NCI-H2081 treated with DMSO at 0.1 percent for 48 hours (cell line): ENCODE measurements at regions not wholly inside any gene's neighbourhood (a gene's known extent, or its start where the extent isn't known, plus 50 kb on each side); places are given as distances from the start of the nearest gene placed in this dataset.
"Not testable (repeated sequence)": the region's sequence is repeated elsewhere in the genome, so short reads cannot be mapped to it uniquely, and the experiment has no call there.

Experiments used
- DNase-seq: peaks from one replicate; lab custom pipeline; 2025; lab: John Stamatoyannopoulos, UW

DNA sequence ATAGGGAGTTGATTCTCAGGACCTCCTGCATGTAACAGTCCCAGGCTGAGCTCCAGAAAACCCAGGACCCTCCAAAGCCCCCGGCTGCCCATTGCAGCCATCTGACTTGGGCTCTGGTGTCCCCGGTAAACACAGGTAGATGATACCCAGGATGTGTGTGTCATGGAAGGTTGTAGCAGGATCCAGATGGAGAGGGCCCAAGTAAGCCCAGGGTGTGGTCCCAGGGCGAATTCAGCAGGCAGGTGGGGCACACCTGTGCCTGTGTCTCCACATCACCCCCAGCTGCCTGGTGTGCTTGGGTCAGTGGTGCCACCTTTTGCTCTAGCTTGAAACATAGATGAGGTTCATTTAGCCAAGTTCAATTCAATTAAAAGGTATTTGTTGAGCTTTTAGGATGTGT is 524.1 kb downstream of the GLRX3 start:
- no peak for DNase-seq

DNA sequence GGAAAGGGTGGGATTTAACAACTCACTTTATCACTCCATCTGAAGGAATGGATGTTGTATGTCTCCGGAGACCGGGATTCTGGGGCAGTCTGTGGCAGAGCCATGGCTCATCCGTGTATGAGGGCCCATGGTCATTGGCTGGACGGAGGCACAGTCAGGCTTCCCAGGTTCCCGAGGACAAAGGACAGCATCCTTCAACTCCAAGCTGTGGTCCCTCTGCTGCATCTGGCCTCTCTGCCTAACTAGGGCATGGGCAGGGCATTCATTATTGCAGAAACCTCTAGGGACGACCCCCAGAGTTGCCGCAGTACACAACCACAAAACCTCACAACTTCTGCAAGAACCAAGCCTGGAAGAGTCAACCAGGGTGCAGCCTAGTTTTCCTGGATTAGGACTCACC is 525.2 kb downstream of the GLRX3 start:
- no peak for DNase-seq

DNA sequence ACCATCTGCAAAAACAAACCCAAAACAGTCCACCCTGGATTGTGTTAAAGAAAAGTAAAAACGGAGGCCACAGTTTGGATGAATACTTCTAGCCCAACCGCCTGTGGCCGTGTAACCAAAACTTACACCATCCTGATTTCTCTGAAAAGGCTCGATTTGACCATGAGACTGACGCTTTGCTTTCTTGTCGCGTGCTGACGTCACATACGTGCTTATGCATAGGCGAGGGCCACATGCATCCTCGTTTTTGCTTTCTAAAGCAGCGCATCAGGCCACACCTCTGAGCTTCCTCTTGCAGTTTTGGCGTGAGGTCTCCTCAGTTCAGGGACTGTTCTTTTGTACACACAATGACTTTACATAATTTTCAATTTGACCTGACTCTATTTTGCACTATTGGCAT is 526.6 kb downstream of the GLRX3 start:
- no peak for DNase-seq

DNA sequence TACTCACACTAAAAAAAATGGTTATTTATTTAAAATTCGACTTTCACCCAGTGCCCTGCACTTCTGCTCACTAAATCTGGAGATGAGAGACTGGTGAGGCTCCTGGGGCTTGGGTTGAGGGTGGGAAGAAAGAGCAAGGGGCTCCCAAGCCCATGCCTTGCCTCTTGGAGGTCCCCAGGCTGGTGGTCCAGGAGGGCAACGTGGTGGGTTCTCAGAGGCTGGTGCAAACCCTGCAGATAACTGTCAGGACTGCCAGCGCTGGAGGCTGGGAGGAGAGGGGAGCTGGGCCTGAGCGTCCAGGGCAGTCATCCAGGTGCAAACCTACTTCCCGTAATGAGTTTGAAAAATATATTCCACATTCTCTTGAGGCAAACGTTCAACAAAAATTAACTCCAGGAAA is 528.3 kb downstream of the GLRX3 start:
- no peak for DNase-seq

DNA sequence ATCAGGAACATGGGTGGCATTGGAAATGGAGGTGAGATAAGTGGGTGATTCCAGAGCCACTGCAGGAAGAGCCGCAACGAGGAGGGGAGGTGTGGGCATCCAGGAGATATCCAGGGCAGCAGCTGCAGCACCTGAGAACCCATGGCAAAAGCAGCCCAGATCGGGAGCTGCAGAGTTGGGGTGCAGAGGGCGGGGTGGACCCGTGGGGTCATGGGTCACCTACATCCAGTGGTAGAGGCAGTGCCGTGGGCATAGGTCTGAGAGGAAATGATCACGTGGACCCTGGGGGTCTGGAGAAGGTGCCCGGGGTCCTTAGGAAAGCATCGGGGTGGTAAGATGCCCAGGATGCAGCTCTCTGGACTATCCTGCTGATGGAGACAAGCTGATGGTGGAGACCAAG is 530.0 kb downstream of the GLRX3 start:
- no peak for DNase-seq

DNA sequence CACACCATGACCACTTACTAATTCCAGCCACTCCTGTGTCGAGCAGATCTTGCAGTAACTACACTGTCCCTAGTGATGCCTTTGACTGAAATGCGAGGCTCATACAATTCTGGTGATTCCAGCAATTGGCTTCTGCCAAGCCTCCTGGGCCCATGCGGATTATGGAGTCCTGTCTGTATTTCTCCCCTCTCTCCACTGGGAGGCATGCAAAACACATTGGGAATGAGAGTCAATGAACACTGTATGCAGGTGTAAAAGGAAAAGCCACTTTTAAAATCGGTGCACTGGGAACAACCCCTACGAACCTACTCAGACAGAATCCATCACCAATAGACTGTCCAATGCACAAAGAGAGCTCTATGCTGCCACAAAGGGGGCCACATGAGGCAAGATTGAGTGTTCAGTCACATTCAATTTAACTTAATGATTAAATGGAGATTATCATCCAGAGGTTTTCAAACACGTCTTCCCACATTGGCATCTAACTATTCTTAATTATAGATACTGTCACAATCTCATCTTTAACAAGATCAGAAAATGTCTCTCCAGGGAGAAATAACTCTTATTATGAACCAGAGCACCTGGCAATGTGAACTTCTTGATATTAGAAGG is 550.6 kb downstream of the GLRX3 start:
- DNase-seq: no peak

DNA sequence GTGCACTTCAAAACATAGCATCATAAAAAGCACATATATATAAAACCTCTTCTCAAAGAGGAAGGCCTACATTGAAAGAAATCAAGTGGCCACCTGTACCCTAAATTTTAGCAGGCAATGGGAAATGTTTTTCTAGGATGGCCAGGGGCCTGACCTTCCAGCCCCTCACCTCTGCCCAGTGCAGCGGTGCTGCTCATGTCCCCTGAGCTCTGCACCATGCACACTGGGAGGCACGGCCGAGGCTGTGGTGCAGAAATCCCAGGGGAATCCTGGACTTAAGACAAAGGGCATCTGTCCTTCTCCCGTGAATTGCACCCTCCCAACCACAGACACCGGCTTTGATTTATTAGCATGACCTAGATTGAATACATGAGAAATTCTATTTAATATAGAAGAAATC is 551.4 kb downstream of the GLRX3 start:
- no peak for DNase-seq

DNA sequence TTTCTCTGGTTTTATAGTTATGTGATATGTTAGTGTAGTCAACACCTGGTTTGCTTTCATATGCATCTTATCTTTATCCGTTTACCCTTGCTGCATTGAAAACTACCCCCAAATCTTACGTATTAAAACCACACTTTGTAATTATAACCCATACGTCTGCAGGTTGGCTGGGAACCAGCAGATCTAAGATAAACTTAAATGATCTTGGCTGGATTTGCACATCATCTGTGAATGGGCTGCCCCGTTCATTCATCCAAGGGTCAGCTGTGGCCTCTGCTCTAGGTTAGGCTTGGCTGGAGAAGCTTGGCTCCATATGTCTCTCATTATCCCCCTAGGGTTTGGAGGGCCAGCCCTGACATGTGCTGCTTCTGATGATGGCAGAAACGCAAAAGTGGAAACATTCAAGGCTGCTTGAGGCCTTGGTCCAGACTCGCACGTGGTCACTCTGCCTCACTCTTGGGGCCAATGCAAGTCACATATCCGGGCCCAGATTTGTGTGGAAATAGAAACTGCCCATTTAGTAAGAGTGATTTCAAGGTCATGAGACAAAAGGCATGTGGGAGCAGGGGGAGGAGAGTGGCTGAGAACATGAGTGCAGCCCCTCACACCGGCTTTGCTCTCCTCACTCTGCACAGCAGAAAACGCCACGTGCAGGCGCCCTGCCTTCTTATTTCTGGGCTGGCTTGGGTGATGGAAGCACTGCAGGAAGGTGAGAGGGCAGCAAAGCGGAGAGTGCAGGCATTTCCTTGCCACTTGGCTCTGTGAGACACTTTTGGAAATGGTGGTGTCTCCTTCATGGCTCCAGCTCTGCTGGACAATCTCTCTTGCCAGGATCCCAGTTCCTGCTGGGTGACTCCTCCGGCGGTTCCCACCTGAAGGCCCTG is 553.8 kb downstream of the GLRX3 start:
- no peak for DNase-seq

DNA sequence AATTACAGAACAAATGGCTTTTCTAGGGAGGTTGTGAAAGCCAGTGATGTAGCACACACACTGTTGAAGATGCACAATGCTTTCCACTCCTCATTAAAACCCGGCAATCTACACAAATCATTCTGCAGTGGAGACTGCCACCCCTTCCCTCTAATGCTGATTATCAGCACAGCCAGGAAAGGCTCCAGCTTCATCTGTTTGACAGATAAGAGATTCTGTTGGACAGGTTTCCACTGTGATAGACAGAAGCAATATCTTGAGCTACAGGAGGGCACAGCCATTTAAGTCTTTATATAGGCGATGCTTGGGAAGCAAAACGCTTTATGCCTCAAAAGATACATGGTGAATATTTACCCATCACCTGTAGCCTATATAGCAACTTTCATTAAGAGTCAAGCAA is 555.6 kb downstream of the GLRX3 start:
- DNase-seq: no peak

DNA sequence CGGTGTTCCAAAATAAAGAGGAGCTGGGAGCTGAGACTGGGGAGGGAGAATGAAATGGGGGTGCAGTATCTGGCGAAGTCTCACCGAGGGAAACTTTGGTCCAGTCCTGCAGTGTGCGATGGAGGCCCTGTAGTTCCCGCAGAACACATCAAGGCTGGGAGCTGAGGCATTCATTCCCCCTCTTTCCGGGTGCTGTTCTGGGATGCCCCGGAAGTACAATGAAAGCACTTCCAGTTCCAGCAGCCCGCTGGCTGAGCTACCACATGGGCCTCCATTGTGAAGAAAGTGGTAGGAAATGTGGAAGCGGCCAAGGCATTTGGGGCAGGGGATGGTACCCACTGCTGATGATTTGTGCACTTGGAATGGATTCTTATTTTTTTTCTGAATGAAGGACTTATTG is 560.7 kb downstream of the GLRX3 start:
- DNase-seq: no peak

DNA sequence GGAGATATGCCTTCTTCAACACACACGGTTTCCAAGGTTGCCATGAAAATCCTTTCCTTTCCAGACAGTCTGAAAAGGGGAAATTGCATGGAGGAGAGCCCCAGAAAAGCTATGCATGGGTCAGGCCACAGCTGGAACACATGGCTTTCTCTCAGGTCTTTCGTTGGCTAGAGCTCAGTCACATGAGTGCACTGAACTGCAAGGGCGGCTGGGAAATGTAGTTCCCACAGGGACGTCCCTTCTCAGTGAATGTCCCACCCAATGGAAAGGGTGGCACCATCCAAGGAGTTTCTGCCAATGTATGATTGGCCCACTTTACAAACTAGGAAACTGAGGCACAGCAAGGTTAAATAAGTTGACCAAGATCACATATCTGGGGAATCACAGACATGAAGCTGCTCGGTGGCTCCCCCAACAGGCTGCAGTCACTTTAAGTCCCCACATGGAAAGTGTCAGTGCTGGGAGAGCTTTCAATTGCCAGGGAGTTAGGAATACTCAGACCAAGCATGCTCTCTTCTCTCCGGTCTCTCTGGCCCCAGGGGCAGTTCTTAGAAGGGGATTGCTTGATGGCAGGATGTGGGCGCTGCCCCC is 571.3 kb downstream of the GLRX3 start:
- DNase-seq: no peak

DNA sequence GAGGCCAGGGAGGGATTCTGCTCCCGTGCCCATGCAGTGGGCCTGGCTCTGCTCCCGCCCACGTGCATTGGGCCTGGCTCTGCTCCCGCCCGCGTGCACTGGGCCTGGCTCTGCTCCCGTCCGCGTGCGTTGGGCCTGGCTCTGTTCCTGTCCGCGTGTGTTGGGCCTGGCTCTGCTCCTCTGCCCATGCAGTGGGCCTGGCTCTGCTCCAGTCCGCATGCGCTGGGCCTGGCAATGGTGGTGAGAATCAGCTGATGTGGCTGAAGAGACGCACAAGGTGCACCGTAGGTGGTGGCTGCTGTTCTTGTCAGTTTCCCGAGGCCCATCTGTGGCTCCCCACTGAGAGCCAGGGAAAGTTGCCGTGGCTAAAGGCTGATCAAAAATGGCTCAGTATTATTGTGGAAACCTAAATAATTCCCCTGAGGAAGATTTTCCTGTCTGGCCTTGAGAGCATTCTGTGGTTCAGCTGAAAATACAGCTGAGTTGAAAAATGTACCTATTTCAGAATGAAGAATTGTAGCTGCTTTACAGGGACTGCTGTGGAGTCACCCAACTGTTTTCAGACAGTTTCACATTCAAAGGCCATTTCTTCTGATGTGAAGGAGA is 572.4 kb downstream of the GLRX3 start:
- no peak for DNase-seq

DNA sequence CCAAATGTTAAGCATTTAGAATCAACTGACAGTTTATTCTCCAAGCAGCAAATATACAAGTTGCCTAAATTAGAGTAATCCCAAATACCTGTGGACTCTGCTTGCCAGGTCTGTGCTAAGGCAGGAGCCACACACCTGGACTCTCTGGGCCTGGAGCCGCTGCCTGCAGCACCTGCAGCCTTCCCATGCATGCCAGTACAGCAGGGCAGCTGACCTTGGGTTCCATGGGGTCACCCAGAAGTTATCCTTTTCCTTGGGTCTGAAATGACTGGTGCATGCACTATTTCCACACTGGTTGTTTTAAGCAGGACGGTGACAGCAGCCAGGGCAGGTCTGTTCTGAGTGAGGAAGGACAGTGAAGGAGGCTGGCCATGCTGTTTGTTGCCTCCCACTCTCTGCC is 573.2 kb downstream of the GLRX3 start:
- DNase-seq: no peak

DNA sequence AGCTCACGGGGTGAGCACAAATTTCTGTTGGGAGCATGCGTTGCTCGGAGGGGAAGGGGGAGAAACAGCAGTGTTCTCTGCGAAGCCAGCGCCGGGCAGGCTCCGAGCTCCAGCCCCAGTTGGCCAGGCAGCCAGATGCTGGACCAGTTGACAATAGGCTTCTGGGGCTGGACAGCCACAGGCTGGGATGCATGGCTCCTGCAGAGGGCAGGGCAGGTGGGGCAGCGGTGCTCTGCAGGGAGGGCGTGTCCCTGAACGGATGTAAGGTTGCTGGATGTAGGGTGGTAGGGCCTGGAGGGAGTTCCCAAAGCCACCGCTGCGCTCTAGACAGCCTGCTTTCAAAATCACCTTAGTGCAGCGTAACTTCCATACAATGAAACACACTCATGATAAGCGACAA is 574.9 kb downstream of the GLRX3 start:
- no peak for DNase-seq

DNA sequence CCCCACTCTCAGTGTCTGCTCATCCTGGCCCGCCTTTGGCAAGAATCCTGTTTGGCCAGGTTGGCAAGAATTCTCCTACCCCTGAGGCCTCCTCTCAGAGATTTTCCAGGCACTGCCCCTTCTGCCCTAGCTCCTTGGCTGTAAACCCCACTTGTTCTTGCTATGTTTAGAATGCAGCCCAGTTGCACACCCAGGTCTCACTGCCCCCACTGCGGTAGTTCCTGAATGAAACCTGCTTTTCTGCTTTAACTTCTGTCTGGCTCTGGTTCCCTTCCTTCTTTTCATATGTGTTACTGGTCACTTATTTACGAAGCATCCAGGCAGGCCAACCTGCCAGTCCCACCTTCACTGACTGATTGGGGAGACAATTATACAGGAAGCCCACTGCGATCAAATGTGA is 576.9 kb downstream of the GLRX3 start:
- DNase-seq: no peak

DNA sequence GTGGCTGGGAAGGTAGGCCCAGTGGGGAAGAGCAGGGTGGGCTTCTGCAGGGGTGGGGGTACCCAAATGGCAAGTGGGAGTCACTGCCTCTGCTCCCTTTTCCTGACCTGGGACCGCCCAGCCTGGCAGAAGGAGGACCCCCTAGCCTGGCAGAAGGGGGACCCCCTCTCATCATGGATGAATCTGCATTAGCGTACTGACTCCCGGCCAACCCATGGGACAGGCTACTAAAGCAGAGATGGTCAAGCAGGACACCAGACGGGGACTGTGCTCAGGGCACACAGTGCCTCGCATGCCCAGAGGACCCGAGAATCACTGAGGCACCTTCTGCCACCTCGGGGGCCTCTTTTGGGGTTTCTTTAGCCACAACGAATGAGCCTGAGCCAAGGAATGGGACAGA is 577.5 kb downstream of the GLRX3 start:
- DNase-seq: no peak

DNA sequence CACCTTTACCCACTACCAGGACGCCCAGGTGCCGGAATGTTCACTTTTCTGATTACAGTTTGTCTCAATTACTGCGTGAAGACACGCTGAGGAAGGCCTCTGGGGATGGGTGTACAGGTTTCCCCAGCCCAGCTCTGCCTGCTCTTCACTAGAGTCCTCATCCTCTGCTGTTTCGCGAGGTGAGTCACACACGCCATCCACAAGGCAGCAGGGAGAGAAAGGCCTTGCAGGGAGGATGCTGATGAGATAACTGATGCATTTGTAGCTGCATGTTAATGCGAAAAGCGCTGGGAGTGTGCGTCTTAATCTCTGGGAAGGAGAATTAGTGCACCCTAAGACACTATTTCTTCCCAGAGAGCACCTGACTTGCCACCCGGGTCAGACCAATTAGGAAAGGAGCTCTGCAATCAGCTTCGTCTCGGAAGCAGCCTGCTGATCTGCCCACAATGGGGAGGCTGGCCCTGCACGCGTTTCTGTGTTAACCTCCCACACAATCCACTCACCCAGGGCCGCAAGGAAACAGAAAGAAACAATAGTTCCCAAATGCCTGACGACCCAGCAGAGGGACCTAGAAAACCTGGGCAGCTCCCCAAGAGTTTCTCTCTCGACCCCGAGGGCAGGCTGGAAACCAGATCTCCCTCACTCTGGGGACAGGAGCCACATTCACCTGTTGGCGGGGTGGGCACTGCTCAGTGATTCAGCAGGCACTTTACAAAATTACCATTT is 578.7 kb downstream of the GLRX3 start:
- no peak for DNase-seq

DNA sequence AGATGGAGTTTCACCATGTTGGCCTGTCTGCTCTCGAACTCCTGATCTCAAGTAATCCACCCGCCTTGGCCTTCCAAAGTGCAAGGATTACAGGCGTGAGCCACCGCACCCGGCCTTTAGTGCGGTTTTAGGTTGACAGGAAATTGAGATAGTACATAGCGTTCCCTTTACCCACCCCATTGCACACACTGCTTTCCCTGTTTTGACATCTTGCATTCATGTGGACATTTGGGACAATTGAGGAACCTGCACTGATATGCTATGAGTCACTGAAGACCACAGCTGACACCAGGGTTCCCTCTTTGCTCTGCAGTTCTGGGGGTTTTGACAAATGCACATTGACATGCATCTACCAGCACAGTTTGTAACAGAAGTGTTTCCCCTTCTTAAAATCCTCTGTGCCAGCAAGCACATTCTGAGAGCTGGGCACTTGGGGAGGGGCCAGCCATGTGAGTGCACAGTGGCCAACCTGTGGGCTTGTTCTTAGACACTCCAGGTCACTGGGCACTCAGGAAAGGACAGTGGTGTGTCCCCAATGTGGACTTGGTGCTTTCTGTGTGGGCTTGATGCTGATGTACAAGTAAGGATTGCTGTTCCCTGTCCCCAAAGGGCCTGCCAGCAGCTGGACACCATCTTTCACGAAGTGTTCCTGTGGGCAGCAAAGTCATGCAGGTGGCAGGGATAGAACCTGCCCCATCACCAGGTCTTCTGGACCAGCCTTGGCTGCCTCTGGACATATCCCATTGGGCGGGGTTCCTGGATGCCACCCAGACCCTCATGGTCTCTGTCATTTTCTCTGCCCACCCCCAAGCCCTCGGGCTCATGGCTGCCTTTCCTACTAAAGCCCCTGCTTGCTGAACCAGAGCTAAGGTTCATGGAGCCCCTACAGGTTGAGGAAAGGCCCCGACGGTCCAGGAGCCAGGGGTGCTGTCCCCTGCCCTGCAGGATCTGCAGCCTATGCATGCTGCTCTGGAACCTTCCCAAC is 579.8 kb downstream of the GLRX3 start:
- no peak for DNase-seq

DNA sequence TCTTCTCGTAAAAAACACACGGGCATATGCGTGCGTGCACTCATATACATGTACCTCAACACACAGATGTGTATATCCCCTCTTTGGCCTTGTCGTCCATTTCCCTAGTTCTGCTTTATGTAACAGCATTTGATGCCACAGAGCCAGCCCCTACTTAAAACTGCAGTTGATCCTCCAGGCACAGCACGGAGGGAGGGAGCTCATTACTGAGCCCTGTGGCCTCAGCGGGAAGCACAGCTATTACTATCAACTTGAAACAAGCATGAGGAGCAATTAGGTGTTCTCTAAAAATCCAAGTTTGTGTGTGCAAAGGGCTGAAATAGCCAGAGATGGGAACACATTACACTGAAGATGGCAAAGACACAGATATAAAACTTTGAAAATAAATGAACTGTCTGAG is 580.9 kb downstream of the GLRX3 start:
- no peak for DNase-seq

DNA sequence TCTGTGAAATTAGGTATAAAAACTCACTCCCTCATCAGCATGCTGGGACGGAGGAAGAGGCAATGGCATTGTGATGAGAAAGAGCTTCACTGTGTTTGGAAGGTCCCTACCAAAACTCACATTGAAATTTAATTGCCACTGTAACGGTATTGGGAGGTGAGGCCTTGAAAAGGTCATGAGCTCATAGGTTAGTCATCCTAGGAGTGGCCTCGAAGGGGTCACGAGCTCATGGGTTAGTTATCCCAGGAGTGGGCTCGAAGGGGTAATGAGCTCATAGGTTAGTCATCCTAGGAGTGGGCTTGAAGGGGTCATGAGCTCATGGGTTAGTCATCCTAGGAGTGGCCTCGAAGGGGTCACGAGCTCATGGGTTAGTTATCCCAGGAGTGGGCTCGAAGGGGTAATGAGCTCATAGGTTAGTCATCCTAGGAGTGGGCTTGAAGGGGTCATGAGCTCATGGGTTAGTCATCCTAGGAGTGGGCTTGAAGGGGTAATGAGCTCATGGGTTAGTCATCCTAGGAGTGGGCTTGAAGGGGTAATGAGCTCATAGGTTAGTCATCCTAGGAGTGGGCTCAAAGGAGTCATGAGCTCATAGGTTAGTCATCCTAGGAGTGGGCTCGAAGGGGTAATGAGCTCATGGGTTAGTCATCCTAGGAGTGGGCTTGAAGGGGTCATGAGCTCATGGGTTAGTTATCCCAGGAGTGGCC is 582.7 kb downstream of the GLRX3 start:
- not testable (repeated sequence) for DNase-seq

DNA sequence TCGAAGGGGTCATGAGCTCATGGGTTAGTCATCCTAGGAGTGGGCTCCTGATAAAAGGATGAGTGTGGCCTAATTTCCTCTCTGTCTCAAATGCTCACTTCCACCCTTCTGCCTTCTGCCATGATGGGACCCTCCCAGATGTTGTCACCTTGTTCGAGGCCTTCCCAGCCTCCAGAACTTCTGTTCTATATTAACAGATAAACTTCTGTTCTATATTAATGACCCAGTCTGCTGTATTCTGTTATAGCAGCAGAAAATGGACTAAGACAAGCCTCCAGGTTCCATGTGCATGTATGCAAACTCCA is 583.2 kb downstream of the GLRX3 start:
- DNase-seq: no peak
